ENCODE measurements at regions not wholly inside any gene's neighbourhood (a gene's known extent, or its start where the extent isn't known, plus 50 kb on each side); places are given as distances from the start of the nearest gene placed in this dataset.

DNA sequence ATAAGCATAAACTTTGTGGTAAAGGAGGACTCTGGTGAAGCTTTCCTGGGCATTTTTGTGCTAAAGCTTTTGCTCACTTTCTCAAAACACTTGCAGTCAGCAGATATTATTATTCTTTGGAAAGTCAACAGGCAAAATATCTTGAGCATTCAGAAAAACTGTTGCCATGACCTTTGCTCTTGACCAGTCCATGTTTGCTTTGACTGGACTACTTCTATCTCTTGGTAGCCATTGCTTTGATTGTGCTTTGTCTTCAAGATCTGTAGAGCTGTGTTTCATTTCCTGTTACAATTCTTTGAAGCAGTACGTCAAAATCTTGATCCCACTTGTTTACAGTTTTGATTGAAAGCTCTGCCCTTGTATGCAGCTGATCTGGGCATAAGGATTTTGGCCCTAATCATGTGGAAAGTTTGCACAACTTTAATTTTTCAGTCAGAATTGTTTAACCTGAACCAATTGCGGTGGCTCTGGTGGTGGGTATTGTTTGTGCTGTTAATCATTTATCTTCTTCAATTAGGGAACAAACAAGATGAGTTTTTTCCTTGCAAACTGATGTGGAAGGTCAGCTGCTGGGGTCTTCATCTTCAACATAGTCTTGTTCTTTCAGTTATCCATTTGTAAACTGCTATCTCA is 121.5 kb upstream of the NUDT6 start:
- Histone ChIP-seq H3K36me3 (no peaks in the 10 kb centered on the region), H3K27ac (no peak overlapping the region), H3K4me3 (no peak overlapping the region), H3K27me3 (replicated peaks; ENCODE audit: insufficient read depth) (no peaks in the 10 kb centered on the region), H3K9me3 (no peaks in the 10 kb centered on the region), H3K4me1 (replicated peaks) (no peaks in the 10 kb centered on the region)
- WGBS: 44% methylated on average over 2 of the region's 2 CpGs
- TF ChIP-seq, protein P1, sequence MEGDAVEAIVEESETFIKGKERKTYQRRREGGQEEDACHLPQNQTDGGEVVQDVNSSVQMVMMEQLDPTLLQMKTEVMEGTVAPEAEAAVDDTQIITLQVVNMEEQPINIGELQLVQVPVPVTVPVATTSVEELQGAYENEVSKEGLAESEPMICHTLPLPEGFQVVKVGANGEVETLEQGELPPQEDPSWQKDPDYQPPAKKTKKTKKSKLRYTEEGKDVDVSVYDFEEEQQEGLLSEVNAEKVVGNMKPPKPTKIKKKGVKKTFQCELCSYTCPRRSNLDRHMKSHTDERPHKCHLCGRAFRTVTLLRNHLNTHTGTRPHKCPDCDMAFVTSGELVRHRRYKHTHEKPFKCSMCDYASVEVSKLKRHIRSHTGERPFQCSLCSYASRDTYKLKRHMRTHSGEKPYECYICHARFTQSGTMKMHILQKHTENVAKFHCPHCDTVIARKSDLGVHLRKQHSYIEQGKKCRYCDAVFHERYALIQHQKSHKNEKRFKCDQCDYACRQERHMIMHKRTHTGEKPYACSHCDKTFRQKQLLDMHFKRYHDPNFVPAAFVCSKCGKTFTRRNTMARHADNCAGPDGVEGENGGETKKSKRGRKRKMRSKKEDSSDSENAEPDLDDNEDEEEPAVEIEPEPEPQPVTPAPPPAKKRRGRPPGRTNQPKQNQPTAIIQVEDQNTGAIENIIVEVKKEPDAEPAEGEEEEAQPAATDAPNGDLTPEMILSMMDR (IDR thresholded peaks at IDR 0.05): no peak
- TF ChIP-seq POLR2AphosphoS5 (IDR thresholded peaks at IDR 0.05) (no peak), POLR2A (IDR thresholded peaks at IDR 0.05) (no peak)
- DNase-seq (ENCODE audit: low spot score): no peak
- intact Hi-C loops (cut with DNase I): no loop called here

DNA sequence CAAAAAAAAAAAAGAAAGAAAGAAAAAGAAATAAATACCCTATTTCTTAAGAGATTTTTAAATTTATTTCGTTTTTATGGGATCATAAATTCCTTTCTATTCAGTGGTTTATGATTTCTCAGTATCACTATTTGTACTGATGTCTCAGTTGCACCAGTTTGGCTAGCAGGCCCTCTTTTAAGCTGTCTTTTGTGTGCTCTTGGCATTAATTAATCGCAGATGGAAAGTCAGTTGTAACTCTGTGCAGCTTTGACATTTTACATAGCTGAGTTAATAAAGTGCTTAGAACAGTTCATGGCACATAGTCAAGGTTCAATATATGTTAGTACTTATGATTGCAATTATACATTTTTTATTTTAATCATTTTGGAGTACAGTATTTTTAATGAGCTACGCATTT is 123.7 kb upstream of the NUDT6 start:
- no peak overlapping the region for H3K4me3 ChIP-seq
- 63% methylated on average over 3 of the region's 3 CpGs for WGBS
- no peaks in the 10 kb centered on the region for H3K27me3 ChIP-seq (replicated peaks; ENCODE audit: insufficient read depth)
- H3K36me3 ChIP-seq: no peaks in the 10 kb centered on the region
- H3K4me1 ChIP-seq (replicated peaks): no peaks in the 10 kb centered on the region
- no peak for TF ChIP-seq POLR2AphosphoS5 (IDR thresholded peaks at IDR 0.05)
- no peak for TF ChIP-seq POLR2A (IDR thresholded peaks at IDR 0.05)
- no peak for DNase-seq (ENCODE audit: low spot score)
- intact Hi-C loops (cut with DNase I): no loop called here
- no peaks in the 10 kb centered on the region for H3K9me3 ChIP-seq
- H3K27ac ChIP-seq: no peak overlapping the region

DNA sequence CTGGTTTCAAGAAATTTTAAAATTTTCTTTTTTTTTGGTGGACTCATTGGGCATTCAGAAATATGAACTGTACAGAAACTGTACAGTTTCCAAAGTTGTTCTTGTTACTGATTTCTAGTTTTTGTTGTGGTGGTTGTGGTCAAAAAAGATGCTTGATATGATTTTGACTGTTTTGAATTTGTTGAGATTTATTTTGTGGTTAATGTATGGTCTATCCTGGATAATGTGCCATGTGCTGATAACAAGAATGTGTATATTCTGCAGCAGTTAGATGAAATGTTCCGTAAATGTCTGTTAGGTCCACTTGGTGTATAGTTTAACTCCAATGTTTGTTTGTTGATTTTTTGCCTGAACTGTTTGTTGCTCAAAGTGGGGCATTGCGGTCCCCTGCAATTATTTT is 127.6 kb upstream of the NUDT6 start:
- no peaks in the 10 kb centered on the region for H3K4me1 ChIP-seq (replicated peaks)
- H3K9me3 ChIP-seq: no peaks in the 10 kb centered on the region
- no peak for TF ChIP-seq POLR2AphosphoS5 (IDR thresholded peaks at IDR 0.05)
- no peak overlapping the region for H3K27ac ChIP-seq
- DNase-seq (ENCODE audit: low spot score): no peak
- H3K27me3 ChIP-seq (replicated peaks; ENCODE audit: insufficient read depth): no peaks in the 10 kb centered on the region
- intact Hi-C loops (cut with DNase I): no loop called here
- WGBS: 96% methylated on average over 2 of the region's 2 CpGs
- H3K36me3 ChIP-seq: no peaks in the 10 kb centered on the region
- no peak overlapping the region for H3K4me3 ChIP-seq

DNA sequence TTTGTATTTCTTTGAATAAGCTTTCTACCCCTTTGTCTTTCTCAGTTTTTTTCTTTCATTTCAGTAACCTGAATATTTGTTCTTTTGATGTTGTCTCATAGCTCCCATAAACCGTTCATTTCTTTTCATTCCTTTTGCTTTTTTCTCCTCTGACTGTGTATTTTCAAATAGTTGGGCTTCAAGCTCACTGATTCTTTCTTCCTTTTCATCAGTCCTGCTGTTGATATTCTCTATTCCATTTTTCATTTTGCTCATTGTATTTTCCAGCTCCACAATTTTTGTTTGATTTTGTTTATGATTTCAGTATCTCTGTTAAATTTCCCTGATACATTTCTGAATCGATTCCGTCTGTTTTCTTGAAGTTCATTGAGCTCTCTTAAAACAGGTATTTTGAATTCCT is 129.6 kb upstream of the NUDT6 start:
- WGBS: 100% methylated on average over 3 of the region's 3 CpGs
- H3K27me3 ChIP-seq (replicated peaks; ENCODE audit: insufficient read depth): no peaks in the 10 kb centered on the region
- H3K4me3 ChIP-seq: no peak overlapping the region
- intact Hi-C loops (cut with DNase I): no loop called here
- H3K4me1 ChIP-seq (replicated peaks): no peaks in the 10 kb centered on the region
- H3K27ac ChIP-seq: no peak overlapping the region
- DNase-seq (ENCODE audit: low spot score): no peak
- H3K36me3 ChIP-seq: no peaks in the 10 kb centered on the region
- no peak for TF ChIP-seq POLR2AphosphoS5 (IDR thresholded peaks at IDR 0.05)
- TF ChIP-seq, protein P1 (IDR thresholded peaks at IDR 0.05): no peak
- no peak for TF ChIP-seq POLR2A (IDR thresholded peaks at IDR 0.05)
- no peaks in the 10 kb centered on the region for H3K9me3 ChIP-seq

DNA sequence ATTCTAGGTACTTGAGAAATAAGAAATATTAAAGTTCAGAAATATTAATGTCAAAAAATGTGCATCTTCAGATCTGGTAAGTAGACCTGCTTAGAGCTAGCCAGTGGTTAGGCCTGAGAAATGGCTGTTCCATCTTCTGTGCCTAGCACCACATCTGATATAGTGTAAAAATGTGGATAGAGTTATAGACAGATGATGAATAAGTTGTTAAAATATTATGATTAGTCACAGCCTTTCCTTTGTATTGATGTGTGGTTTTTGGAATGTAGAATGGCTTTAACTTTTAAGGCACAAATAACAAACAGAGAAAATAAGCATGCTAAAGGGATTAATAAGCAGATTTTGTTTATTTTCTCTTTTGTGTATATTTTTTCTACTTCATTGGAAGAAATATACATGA is 133.5 kb upstream of the NUDT6 start:
- Histone ChIP-seq H3K27ac (no peak overlapping the region), H3K9me3 (no peaks in the 10 kb centered on the region), H3K4me1 (replicated peaks) (no peaks in the 10 kb centered on the region), H3K36me3 (no peaks in the 10 kb centered on the region), H3K27me3 (replicated peaks; ENCODE audit: insufficient read depth) (no peaks in the 10 kb centered on the region), H3K4me3 (no peak overlapping the region)
- intact Hi-C loops (cut with DNase I): no loop called here
- TF ChIP-seq, protein P1 (IDR thresholded peaks at IDR 0.05): no peak
- TF ChIP-seq POLR2AphosphoS5 (IDR thresholded peaks at IDR 0.05): no peak
- TF ChIP-seq POLR2A (IDR thresholded peaks at IDR 0.05): no peak
- no peak for DNase-seq (ENCODE audit: low spot score)

DNA sequence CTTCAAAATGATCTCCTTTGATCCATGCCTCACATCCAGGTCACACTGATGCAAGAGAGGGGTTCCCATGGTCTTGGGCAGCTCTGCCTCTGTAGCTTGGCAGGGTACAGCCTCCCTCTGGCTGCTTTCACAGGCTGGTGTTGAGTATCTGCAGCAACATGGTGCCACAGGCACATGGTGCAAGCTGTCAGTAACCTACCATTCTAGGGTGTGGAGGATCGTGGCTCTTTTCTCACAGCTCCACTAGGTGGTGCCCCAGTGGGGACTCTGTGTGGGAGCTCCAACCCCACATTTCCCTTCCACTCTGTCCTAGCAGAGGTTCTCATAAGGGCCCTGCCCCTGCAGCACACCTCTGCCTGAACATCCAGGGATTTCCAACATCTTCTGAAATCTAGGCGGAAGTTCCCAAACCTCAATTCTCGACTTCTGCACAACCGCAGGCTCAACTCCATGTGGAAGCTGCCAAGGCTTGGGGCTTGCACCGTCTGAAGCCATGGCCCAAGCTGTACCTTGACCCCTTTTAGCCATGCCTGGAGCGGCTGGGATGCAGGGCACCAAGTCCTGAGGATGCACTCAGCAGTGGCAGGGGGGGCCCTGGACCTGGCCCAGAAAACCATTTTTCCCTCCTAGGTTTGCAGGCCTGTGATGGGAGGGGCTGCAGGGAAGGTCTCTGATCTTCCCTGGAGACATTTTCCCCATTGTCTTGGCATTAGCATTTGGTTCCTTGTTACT is 137.8 kb upstream of the NUDT6 start:
- Histone ChIP-seq H3K9me3 (no peaks in the 10 kb centered on the region), H3K36me3 (no peaks in the 10 kb centered on the region), H3K4me1 (replicated peaks) (no peaks in the 10 kb centered on the region), H3K27ac (no peak overlapping the region), H3K4me3 (no peak overlapping the region), H3K27me3 (replicated peaks; ENCODE audit: insufficient read depth) (no peaks in the 10 kb centered on the region)
- TF ChIP-seq POLR2A (IDR thresholded peaks at IDR 0.05) (no peak), POLR2AphosphoS5 (IDR thresholded peaks at IDR 0.05) (no peak)
- no peak for DNase-seq (ENCODE audit: low spot score)
- intact Hi-C loops (cut with DNase I): no loop called here
- 93% methylated on average over 6 of the region's 6 CpGs for whole genome bisulfite sequencing
